ENCODE measurements at regions not wholly inside any gene's neighbourhood (a gene's known extent, or its start where the extent isn't known, plus 50 kb on each side); places are given as distances from the start of the nearest gene placed in this dataset.

- Mint-ChIP-seq H3K9me3 (ENCODE audit: unreplicated experiment) (no peaks in the 10 kb centered on the region), H3K36me3 (ENCODE audit: low read depth, unreplicated experiment) (no peaks in the 10 kb centered on the region), H3K27ac (ENCODE audit: unreplicated experiment) (no peak overlapping the region), H3K4me3 (ENCODE audit: unreplicated experiment) (no peak overlapping the region), H3K27me3 (ENCODE audit: unreplicated experiment) (peaks cover 3% of the 10 kb centered on the region), H3K4me1 (ENCODE audit: unreplicated experiment) (no peaks in the 10 kb centered on the region)
- no peak for DNase-seq (ENCODE audit: low spot score)
- TF ChIP-seq CTCF (IDR thresholded peaks at IDR 0.05; ENCODE audit: unreplicated experiment), result no peak
Measured at GRCh38 chr16:55081622-55082590, 151.2 kb downstream of the IRX5 start.

- Mint-ChIP-seq H3K27me3 (ENCODE audit: unreplicated experiment) (peaks cover 2% of the 10 kb centered on the region), H3K27ac (ENCODE audit: unreplicated experiment) (no peak overlapping the region), H3K4me3 (ENCODE audit: unreplicated experiment) (no peak overlapping the region), H3K9me3 (ENCODE audit: unreplicated experiment) (no peaks in the 10 kb centered on the region), H3K4me1 (ENCODE audit: unreplicated experiment) (no peaks in the 10 kb centered on the region), H3K36me3 (ENCODE audit: low read depth, unreplicated experiment) (no peaks in the 10 kb centered on the region)
- DNase-seq (ENCODE audit: low spot score), result no peak
- TF ChIP-seq CTCF (IDR thresholded peaks at IDR 0.05; ENCODE audit: unreplicated experiment), result no peak
Measured at GRCh38 chr16:55082591-55082976, 151.9 kb downstream of the IRX5 start.

GRCh38 chr16:55083052-55083451, 152.4 kb downstream of the IRX5 start:
- H3K4me1 Mint-ChIP-seq (ENCODE audit: unreplicated experiment), result no peaks in the 10 kb centered on the region
- peaks cover 2% of the 10 kb centered on the region for H3K27me3 Mint-ChIP-seq (ENCODE audit: unreplicated experiment)
- H3K36me3 Mint-ChIP-seq (ENCODE audit: low read depth, unreplicated experiment), result no peaks in the 10 kb centered on the region
- TF ChIP-seq CTCF (IDR thresholded peaks at IDR 0.05; ENCODE audit: unreplicated experiment), result no peak
- H3K9me3 Mint-ChIP-seq (ENCODE audit: unreplicated experiment), result no peaks in the 10 kb centered on the region
- H3K4me3 Mint-ChIP-seq (ENCODE audit: unreplicated experiment), result no peak overlapping the region
- H3K27ac Mint-ChIP-seq (ENCODE audit: unreplicated experiment), result no peak overlapping the region
- DNase-seq (ENCODE audit: low spot score), result no peak

- H3K4me1 Mint-ChIP-seq (ENCODE audit: unreplicated experiment), result no peaks in the 10 kb centered on the region
- no peaks in the 10 kb centered on the region for H3K9me3 Mint-ChIP-seq (ENCODE audit: unreplicated experiment)
- no peak for DNase-seq (ENCODE audit: low spot score)
- H3K4me3 Mint-ChIP-seq (ENCODE audit: unreplicated experiment), result no peak overlapping the region
- no peak for TF ChIP-seq CTCF (IDR thresholded peaks at IDR 0.05; ENCODE audit: unreplicated experiment)
- no peaks in the 10 kb centered on the region for H3K36me3 Mint-ChIP-seq (ENCODE audit: low read depth, unreplicated experiment)
- no peak overlapping the region for H3K27ac Mint-ChIP-seq (ENCODE audit: unreplicated experiment)
- H3K27me3 Mint-ChIP-seq (ENCODE audit: unreplicated experiment), result peaks cover 2% of the 10 kb centered on the region
Measured at GRCh38 chr16:55088098-55088497, 157.4 kb downstream of the IRX5 start.

GRCh38 chr16:55089600-55089999, 158.9 kb downstream of the IRX5 start:
- no peak for DNase-seq (ENCODE audit: low spot score)
- Mint-ChIP-seq H3K36me3 (ENCODE audit: low read depth, unreplicated experiment) (no peaks in the 10 kb centered on the region), H3K27ac (ENCODE audit: unreplicated experiment) (no peak overlapping the region), H3K4me3 (ENCODE audit: unreplicated experiment) (no peak overlapping the region), H3K4me1 (ENCODE audit: unreplicated experiment) (no peaks in the 10 kb centered on the region), H3K9me3 (ENCODE audit: unreplicated experiment) (no peaks in the 10 kb centered on the region), H3K27me3 (ENCODE audit: unreplicated experiment) (peaks cover 2% of the 10 kb centered on the region)
- no peak for TF ChIP-seq CTCF (IDR thresholded peaks at IDR 0.05; ENCODE audit: unreplicated experiment)
